Epithelial cell of prostate (primary cell): ENCODE measurements at regions not wholly inside any gene's neighbourhood (a gene's known extent, or its start where the extent isn't known, plus 50 kb on each side); places are given as distances from the start of the nearest gene placed in this dataset.

Experiments
- DNase-seq: peaks from one replicate; pipeline ENCODE4 v3.0.0-alpha.2; 2011; ENCODE audit warnings: low read depth, low spot score
- H3K27ac ChIP-seq: fragments of 450-650 bp; 2 replicates; pipeline ENCODE4 v1.5.1; 2017; ENCODE audit warnings: mild to moderate bottlenecking

GRCh38 chr4:13142191-13142590 is 341.9 kb downstream of the RAB28 start:
- no peak overlapping the region for H3K27ac ChIP-seq
- no peak for DNase-seq

GRCh38 chr4:13137390-13137789 is 346.8 kb downstream of the RAB28 start:
- no peak for DNase-seq
- no peak overlapping the region for H3K27ac ChIP-seq

- no peak for DNase-seq
- no peak overlapping the region for H3K27ac ChIP-seq
These were observed 350.4 kb downstream of the RAB28 start for GRCh38 chr4:13133700-13134099.

GRCh38 chr4:13130848-13131247 is 353.3 kb downstream of the RAB28 start:
- DNase-seq = no peak
- H3K27ac ChIP-seq = no peak overlapping the region

- no peak for DNase-seq
- no peak overlapping the region for H3K27ac ChIP-seq
These were observed 355.0 kb downstream of the RAB28 start for GRCh38 chr4:13129095-13129494.

- H3K27ac ChIP-seq = no peak overlapping the region
- no peak for DNase-seq
These were observed 356.9 kb downstream of the RAB28 start for GRCh38 chr4:13126976-13127910.

GRCh38 chr4:13118633-13119032 is 365.5 kb downstream of the RAB28 start:
- H3K27ac ChIP-seq = no peak overlapping the region
- DNase-seq = no peak

GRCh38 chr4:13117185-13117584 is 367.0 kb downstream of the RAB28 start:
- no peak for DNase-seq
- no peak overlapping the region for H3K27ac ChIP-seq

- H3K27ac ChIP-seq = no peak overlapping the region
These were observed 372.1 kb downstream of the RAB28 start for GRCh38 chr4:13112030-13112429.

GRCh38 chr4:13109536-13109935 is 374.6 kb downstream of the RAB28 start:
- no peak for DNase-seq
- H3K27ac ChIP-seq = no peak overlapping the region

More at GRCh38 chr4:13112030-13112429, 372.1 kb downstream of the RAB28 start:
- no peak for DNase-seq

- H3K27ac ChIP-seq = no peak overlapping the region
- DNase-seq = no peak
These were observed 376.0 kb downstream of the RAB28 start for GRCh38 chr4:13108096-13108495.

GRCh38 chr4:13103382-13104015 is 380.6 kb downstream of the RAB28 start:
- H3K27ac ChIP-seq = no peak overlapping the region
- DNase-seq = no peak

- no peak for DNase-seq
- H3K27ac ChIP-seq = no peak overlapping the region
These were observed 381.9 kb downstream of the RAB28 start for GRCh38 chr4:13102092-13102742.

- H3K27ac ChIP-seq = no peak overlapping the region
- DNase-seq = no peak
These were observed 386.2 kb downstream of the RAB28 start for GRCh38 chr4:13097971-13098370.

GRCh38 chr4:13095722-13096121 is 388.4 kb downstream of the RAB28 start:
- no peak for DNase-seq
- no peak overlapping the region for H3K27ac ChIP-seq

GRCh38 chr4:13093170-13093569 is 391.0 kb downstream of the RAB28 start:
- DNase-seq = no peak
- H3K27ac ChIP-seq = no peak overlapping the region

GRCh38 chr4:13092702-13093101 is 391.4 kb downstream of the RAB28 start:
- H3K27ac ChIP-seq = no peak overlapping the region
- DNase-seq = no peak

GRCh38 chr4:13089659-13089998 is 394.5 kb downstream of the RAB28 start:
- H3K27ac ChIP-seq = no peak overlapping the region
- no peak for DNase-seq

GRCh38 chr4:13088726-13089658 is 395.1 kb downstream of the RAB28 start:
- no peak for DNase-seq
- H3K27ac ChIP-seq = no peak overlapping the region

GRCh38 chr4:13087041-13087440 is 397.1 kb downstream of the RAB28 start:
- DNase-seq = no peak
- no peak overlapping the region for H3K27ac ChIP-seq
